ENCODE measurements at regions not wholly inside any gene's neighbourhood (a gene's known extent, or its start where the extent isn't known, plus 50 kb on each side); places are given as distances from the start of the nearest gene placed in this dataset.

- H3K4me1 ChIP-seq, result no peaks in the 10 kb centered on the region
- H3K4me3 ChIP-seq, result no peak overlapping the region
- H3K9me3 ChIP-seq, result no peaks in the 10 kb centered on the region
- in situ Hi-C loops (cut with MboI; ENCODE audit: low pct_ligation_motif_present in 1 of 4, low pct_unique_long_range_greater_than_20kb in 1 of 4, low sequenced_read_pairs in 3 of 4), result no loop called here
- no peak overlapping the region for H3K27ac ChIP-seq
- DNase-seq, result no peak
- no peaks in the 10 kb centered on the region for H3K27me3 ChIP-seq
- intact Hi-C loops (cut with DNase I; ENCODE audit: low total_unique reads), result no loop called here
- no peaks in the 10 kb centered on the region for H3K36me3 ChIP-seq
- 63 to 65% methylated on average over 1 of the region's 1 CpG for WGBS, 2 donors (ENCODE audit: low coverage in 1 of 2)
- TF ChIP-seq POLR2AphosphoS5 (IDR thresholded peaks at IDR 0.05) (no peak), POLR2A (IDR thresholded peaks at IDR 0.05) (no peak), CTCF (IDR thresholded peaks at IDR 0.05) (no peak), EP300 (IDR thresholded peaks at IDR 0.05; ENCODE audit: low read depth) (no peak)
Observed at GRCh38 chr12:90037740-90038139, 329.1 kb upstream of the ATP2B1 start.

DNA sequence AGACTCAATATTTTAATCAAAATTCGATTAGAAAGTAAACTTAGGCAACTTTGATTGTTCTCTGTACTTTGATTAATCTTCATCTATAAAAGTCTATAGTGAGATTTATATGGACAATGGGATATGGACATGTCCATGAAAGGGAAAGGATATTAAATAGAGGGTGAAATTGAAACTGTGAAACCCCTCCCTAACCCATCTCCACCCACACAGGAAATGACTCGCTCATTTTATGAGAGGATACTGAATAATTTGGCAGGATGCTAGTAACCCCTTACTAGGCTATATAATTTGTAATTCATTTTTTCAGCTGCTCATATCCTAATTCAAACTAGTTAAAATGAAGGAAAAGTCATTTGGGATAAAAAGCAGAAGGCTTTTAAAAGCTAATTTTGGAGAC lies 328.0 kb upstream of the ATP2B1 start:
- no peak overlapping the region for H3K27ac ChIP-seq
- no peaks in the 10 kb centered on the region for H3K9me3 ChIP-seq
- no peaks in the 10 kb centered on the region for H3K36me3 ChIP-seq
- in situ Hi-C loops (cut with MboI; ENCODE audit: low pct_ligation_motif_present in 1 of 4, low pct_unique_long_range_greater_than_20kb in 1 of 4, low sequenced_read_pairs in 3 of 4) (no loop called here), intact Hi-C loops (cut with DNase I; ENCODE audit: low total_unique reads) (no loop called here)
- H3K27me3 ChIP-seq, result no peaks in the 10 kb centered on the region
- TF ChIP-seq POLR2A (IDR thresholded peaks at IDR 0.05) (no peak), POLR2AphosphoS5 (IDR thresholded peaks at IDR 0.05) (no peak), CTCF (IDR thresholded peaks at IDR 0.05) (no peak), EP300 (IDR thresholded peaks at IDR 0.05; ENCODE audit: low read depth) (no peak)
- no peak for DNase-seq
- no peak overlapping the region for H3K4me3 ChIP-seq
- 33 to 50% methylated on average over 2 of the region's 2 CpGs for WGBS, 2 donors (ENCODE audit: low coverage in 1 of 2)
- no peaks in the 10 kb centered on the region for H3K4me1 ChIP-seq

- H3K27me3 ChIP-seq, result no peaks in the 10 kb centered on the region
- H3K4me1 ChIP-seq, result peaks cover 0 to 5% (median 1%) of the 10 kb centered on the region in 4 donors
- intact Hi-C loops (cut with DNase I; ENCODE audit: low total_unique reads), result no loop called here
- H3K27ac ChIP-seq, result no peak overlapping the region
- no peaks in the 10 kb centered on the region for H3K36me3 ChIP-seq
- in situ Hi-C loops (cut with MboI; ENCODE audit: low pct_ligation_motif_present in 1 of 4, low pct_unique_long_range_greater_than_20kb in 1 of 4, low sequenced_read_pairs in 3 of 4), result no loop called here
- DNase-seq, result no peak
- H3K9me3 ChIP-seq, result no peaks in the 10 kb centered on the region
- TF ChIP-seq POLR2A (IDR thresholded peaks at IDR 0.05) (no peak), CTCF (IDR thresholded peaks at IDR 0.05) (no peak), POLR2AphosphoS5 (IDR thresholded peaks at IDR 0.05) (no peak), EP300 (IDR thresholded peaks at IDR 0.05; ENCODE audit: low read depth) (no peak)
- no peak overlapping the region for H3K4me3 ChIP-seq
Observed at GRCh38 chr12:90030726-90031125, 322.1 kb upstream of the ATP2B1 start.

GRCh38 chr12:90029317-90029716 lies 320.7 kb upstream of the ATP2B1 start:
- in situ Hi-C loops (cut with MboI; ENCODE audit: low pct_ligation_motif_present in 1 of 4, low pct_unique_long_range_greater_than_20kb in 1 of 4, low sequenced_read_pairs in 3 of 4), result no loop called here
- H3K27me3 ChIP-seq, result no peaks in the 10 kb centered on the region
- WGBS, 2 donors (ENCODE audit: low coverage in 1 of 2), result 71 to 74% methylated on average over 2 of the region's 2 CpGs
- no peaks in the 10 kb centered on the region for H3K9me3 ChIP-seq
- no peak for DNase-seq
- no peak overlapping the region for H3K27ac ChIP-seq
- TF ChIP-seq POLR2AphosphoS5 (IDR thresholded peaks at IDR 0.05) (no peak), EP300 (IDR thresholded peaks at IDR 0.05; ENCODE audit: low read depth) (no peak), POLR2A (IDR thresholded peaks at IDR 0.05) (no peak), CTCF (IDR thresholded peaks at IDR 0.05) (no peak)
- intact Hi-C loops (cut with DNase I; ENCODE audit: low total_unique reads), result no loop called here
- no peak overlapping the region for H3K4me3 ChIP-seq
- peaks cover 0 to 5% (median 1%) of the 10 kb centered on the region in 4 donors for H3K4me1 ChIP-seq
- no peaks in the 10 kb centered on the region for H3K36me3 ChIP-seq

Data from transverse colon (tissue), 4 donors.